IMR-90 (cell line): ENCODE measurements at regions not wholly inside any gene's neighbourhood (a gene's known extent, or its start where the extent isn't known, plus 50 kb on each side); places are given as distances from the start of the nearest gene placed in this dataset.

Experiments
- ATAC-seq: fragments of 200-7000 bp; cut with Tn5 transposase; 2 replicates; pipeline ENCODE4 v1.9.1; 2020; ENCODE audit warnings: low read depth, mild to moderate bottlenecking, moderate library complexity
- BruUV-seq: library from RNA; stranded (reverse); fragments of 400-500 nt; replicated peaks from 2 replicates; lab custom pipeline; 2021; lab: Mats Ljungman, UMichigan
- CTCF ChIA-PET: fragments of 300-600 bp; formaldehyde crosslinking; extraction: SDS; loops from one replicate; lab custom pipeline; 2021; ENCODE audit warnings: antibody characterized with exemption; lab: Yijun Ruan, JAX
- POLR2A ChIA-PET: fragments of 300-600 bp; sonication (Branson Sonifier 250); formaldehyde crosslinking; loops from one replicate; lab custom pipeline; 2022; ENCODE audit warnings: antibody characterized with exemption; ENCODE audit not compliant: unreplicated experiment; lab: Charles Lee
- DNase-seq: peaks from one replicate; pipeline ENCODE4 v3.0.0; 2013
- H2AFZ ChIP-seq: replicated peaks from 2 replicates; pipeline ENCODE3; 2013; ENCODE audit warnings: low read length, mild to moderate bottlenecking; ENCODE audit not compliant: poor library complexity
- H2AK5ac ChIP-seq: 2 replicates; pipeline ENCODE4 v1.6.1; 2013; ENCODE audit warnings: low read depth, low read length, inconsistent platforms
- H2AK9ac ChIP-seq: replicated peaks from 2 replicates; pipeline ENCODE3; 2013; ENCODE audit warnings: mild to moderate bottlenecking, low read depth, low read length, moderate library complexity; ENCODE audit not compliant: poor library complexity
- H2BK120ac ChIP-seq: 2 replicates; pipeline ENCODE4 v1.6.1; 2013; ENCODE audit warnings: low read depth, low read length, inconsistent platforms
- H2BK15ac ChIP-seq: 3 replicates; pipeline ENCODE4 v1.6.1; 2013; ENCODE audit warnings: low read depth, low read length, inconsistent platforms
- H2BK20ac ChIP-seq: 2 replicates; pipeline ENCODE4 v1.6.1; 2013; ENCODE audit warnings: low read depth, mild to moderate bottlenecking, inconsistent platforms, low read length, moderate library complexity
- H2BK5ac ChIP-seq: 2 replicates; pipeline ENCODE4 v1.6.1; 2013; ENCODE audit warnings: mild to moderate bottlenecking, low read depth, low read length, inconsistent platforms; ENCODE audit not compliant: poor library complexity, severe bottlenecking
- H3K14ac ChIP-seq: replicated peaks from 2 replicates; pipeline ENCODE4 v1.6.1; 2013; ENCODE audit warnings: low read depth, low read length, inconsistent platforms
- H3K18ac ChIP-seq: 2 replicates; pipeline ENCODE4 v1.6.1; 2013; ENCODE audit warnings: low read depth, low read length, control low read depth
- H3K23ac ChIP-seq: 2 replicates; pipeline ENCODE4 v1.6.1; 2013; ENCODE audit warnings: low read depth, low read length, inconsistent platforms
- H3K27ac ChIP-seq: 2 replicates; pipeline ENCODE4 v1.5.1; 2013; ENCODE audit warnings: mild to moderate bottlenecking, control low read depth, low read length; ENCODE audit not compliant: insufficient read depth
- H3K27me3 ChIP-seq: 2 replicates; pipeline ENCODE4 v1.6.1; 2013; ENCODE audit warnings: low read length; ENCODE audit not compliant: control insufficient read depth, insufficient read depth
- H3K36me3 ChIP-seq: 2 replicates; pipeline ENCODE4 v1.6.1; 2013; ENCODE audit warnings: low read length, mixed read lengths; ENCODE audit not compliant: control insufficient read depth, insufficient read depth
- H3K4ac ChIP-seq: 2 replicates; pipeline ENCODE4 v1.6.1; 2013; ENCODE audit warnings: low read depth, low read length, inconsistent platforms
- H3K4me1 ChIP-seq: 2 replicates; pipeline ENCODE4 v1.6.1; 2013; ENCODE audit warnings: low read length, mixed read lengths; ENCODE audit not compliant: control insufficient read depth, insufficient read depth
- H3K4me2 ChIP-seq: 2 replicates; pipeline ENCODE4 v1.6.1; 2013; ENCODE audit warnings: low read depth, mild to moderate bottlenecking, control low read depth, low read length, moderate library complexity
- H3K4me3 ChIP-seq: 2 replicates; pipeline ENCODE4 v1.5.1; 2013; ENCODE audit warnings: low read depth, mild to moderate bottlenecking, control low read depth, low read length, moderate library complexity; ENCODE audit not compliant: insufficient read depth
- H3K56ac ChIP-seq: 2 replicates; pipeline ENCODE4 v1.6.1; 2013; ENCODE audit warnings: low read length, inconsistent platforms; ENCODE audit not compliant: insufficient read depth; ENCODE audit errors: extremely low read depth
- H3K79me1 ChIP-seq, 2 experiments: 2 replicates each; pipeline ENCODE4 v1.6.1; 2013; ENCODE audit warnings: low read length in 2 of 2, inconsistent platforms in 1 of 2, low read depth in 1 of 2
- H3K9ac ChIP-seq: 2 replicates; pipeline ENCODE4 v1.6.1; 2013; ENCODE audit warnings: low read depth, low read length, control low read depth
- H3K9me1 ChIP-seq: 2 replicates; pipeline ENCODE4 v1.6.1; 2013; ENCODE audit warnings: low read length, inconsistent platforms; ENCODE audit not compliant: insufficient read depth
- H3K9me3 ChIP-seq: 2 replicates; pipeline ENCODE4 v1.6.1; 2013; ENCODE audit warnings: low read length; ENCODE audit not compliant: control insufficient read depth, insufficient read depth
- H4K20me1 ChIP-seq: 2 replicates; pipeline ENCODE4 v1.6.1; 2013; ENCODE audit warnings: low read length, inconsistent platforms; ENCODE audit not compliant: insufficient read depth
- H4K5ac ChIP-seq: 2 replicates; pipeline ENCODE4 v1.6.1; 2013; ENCODE audit warnings: mild to moderate bottlenecking, low read depth, low read length, control low read depth
- H4K8ac ChIP-seq, 2 experiments: 2 replicates each; pipeline ENCODE4 v1.6.1; 2013; ENCODE audit warnings: low read depth in 2 of 2, low read length in 2 of 2, control low read depth in 1 of 2, inconsistent platforms in 1 of 2
- H4K91ac ChIP-seq: 2 replicates; pipeline ENCODE4 v1.6.1; 2013; ENCODE audit warnings: low read depth, low read length, inconsistent platforms; ENCODE audit not compliant: insufficient read depth
- BHLHE40 ChIP-seq: fragments of 150-350 bp; IDR thresholded peaks from 2 replicates; pipeline ENCODE4 v1.6.1; 2016; ENCODE audit warnings: mild to moderate bottlenecking, low read depth, low read length
- CHD1 ChIP-seq: IDR thresholded peaks from 2 replicates; pipeline ENCODE4 v1.6.1; 2012; ENCODE audit warnings: low read depth, low read length, improper control_type of control experiment
- FOS ChIP-seq: fragments of 150-350 bp; IDR thresholded peaks from 2 replicates; pipeline ENCODE4 v1.6.1; 2016; ENCODE audit warnings: low read depth, low read length
- MAFK ChIP-seq: IDR thresholded peaks from 2 replicates; pipeline ENCODE4 v1.6.1; 2012; ENCODE audit warnings: low read depth, low read length, improper control_type of control experiment
- MXI1 ChIP-seq: IDR thresholded peaks from 2 replicates; pipeline ENCODE4 v1.6.1; 2012; ENCODE audit warnings: low read depth, mild to moderate bottlenecking, low read length, moderate library complexity, borderline replicate concordance
- NFE2L2 ChIP-seq: fragments of 150-350 bp; IDR thresholded peaks from 2 replicates; pipeline ENCODE4 v1.6.1; 2016; ENCODE audit warnings: low read depth, mild to moderate bottlenecking, low read length
- POLR2A ChIP-seq: IDR thresholded peaks from 2 replicates; pipeline ENCODE4 v1.6.1; 2012; ENCODE audit warnings: mild to moderate bottlenecking, low read depth, low read length
- RAD21 ChIP-seq: IDR thresholded peaks from 2 replicates; pipeline ENCODE4 v1.6.1; 2012; ENCODE audit warnings: low read length, improper control_type of control experiment
- RCOR1 ChIP-seq: IDR thresholded peaks from 2 replicates; pipeline ENCODE4 v1.6.1; 2012; ENCODE audit warnings: mild to moderate bottlenecking, low read length, improper control_type of control experiment; ENCODE audit not compliant: insufficient replicate concordance
- RFX5 ChIP-seq: IDR thresholded peaks from 2 replicates; pipeline ENCODE4 v1.8.0; 2012; ENCODE audit warnings: low read depth, mild to moderate bottlenecking, low read length, moderate library complexity
- WGBS, 2 experiments: methylation state at CpG; one replicate each; pipeline versions ENCODE4 v1.1.5 to v1.1.7; 2013; ENCODE audit warnings: missing lambda C conversion rate in 2 of 2; ENCODE audit not compliant: insufficient read length in 1 of 2; ENCODE audit errors: extremely low coverage in 2 of 2; 5-methylcytosine and 5-hydroxymethylcytosine counted together
- dilution Hi-C: fragments of 300-500 bp; cut with HindIII; formaldehyde crosslinking; loops from one replicate; pipeline ENCODE4 v1.14.3; 2018; ENCODE audit warnings: low sequenced_read_pairs; ENCODE audit not compliant: unreplicated experiment
- in situ Hi-C: fragments of 300-500 bp; cut with MboI; formaldehyde crosslinking; loops from 3 replicates; pipeline ENCODE4 v1.14.3; 2019; ENCODE audit warnings: low sequenced_read_pairs, inconsistent platforms, mixed read lengths
- intact Hi-C: fragments of 100-400 bp; cut with micrococcal nuclease; formaldehyde crosslinking; loops from 2 replicates; pipeline ENCODE4 v1.10.0; 2022
- TF ChIP-seq, protein P1 (sequence below): fragments of 150-350 bp; IDR thresholded peaks from 2 replicates; pipeline ENCODE4 v1.6.1; 2017; ENCODE audit warnings: mild to moderate bottlenecking, antibody characterized with exemption, low read length, low read depth

DNA sequence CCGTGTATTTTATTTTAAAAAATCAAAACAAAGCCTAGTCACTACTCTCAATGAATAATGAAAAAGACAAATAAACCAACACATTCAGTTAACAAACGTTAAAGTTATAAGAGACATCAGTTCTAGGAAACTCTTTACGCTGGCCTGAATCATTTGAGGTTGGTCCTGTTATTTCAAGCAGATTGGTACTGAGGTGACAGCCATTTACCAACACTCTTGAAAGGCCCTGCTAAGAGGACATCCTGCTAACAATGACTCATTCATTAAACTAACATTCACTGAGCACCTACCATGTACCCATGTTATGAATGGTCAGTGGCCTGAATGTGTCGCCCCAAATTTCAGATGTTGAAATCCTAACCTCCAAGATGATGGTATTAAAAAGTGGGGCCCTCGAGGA, 57.1 kb upstream of the ADGRG2 start:
- Histone ChIP-seq H3K27ac (no peak overlapping the region), H3K4me2 (no peak overlapping the region), H4K20me1 (no peaks in the 10 kb centered on the region), H4K91ac (no peak overlapping the region), H3K36me3 (no peaks in the 10 kb centered on the region), H2BK15ac (no peak overlapping the region), H3K9ac (no peak overlapping the region), H3K4me3 (no peak overlapping the region), H2BK120ac (no peak overlapping the region), H3K9me1 (no peaks in the 10 kb centered on the region), H2BK5ac (no peak overlapping the region), H3K4ac (no peak overlapping the region), H2BK20ac (no peak overlapping the region), H3K27me3 (no peaks in the 10 kb centered on the region), H3K4me1 (no peaks in the 10 kb centered on the region), H3K23ac (no peak overlapping the region), H3K9me3 (no peaks in the 10 kb centered on the region), H3K14ac (no peak overlapping the region), H4K5ac (no peak overlapping the region), H2AFZ (no peak overlapping the region), H2AK5ac (no peak overlapping the region), H3K18ac (no peak overlapping the region), H4K8ac (no peak overlapping the region), H3K56ac (no peak overlapping the region), H3K79me1 (no peaks in the 10 kb centered on the region), H2AK9ac (no peak overlapping the region)
- DNase-seq (no peak), ATAC-seq (no peak)
- intact Hi-C loops, result no loop called here
- TF ChIP-seq RCOR1 (no peak), MXI1 (no peak), CHD1 (no peak), BHLHE40 (no peak), POLR2A (no peak), RAD21 (no peak), FOS (no peak), NFE2L2 (no peak), RFX5 (no peak), MAFK (no peak)
- TF ChIP-seq, protein P1, sequence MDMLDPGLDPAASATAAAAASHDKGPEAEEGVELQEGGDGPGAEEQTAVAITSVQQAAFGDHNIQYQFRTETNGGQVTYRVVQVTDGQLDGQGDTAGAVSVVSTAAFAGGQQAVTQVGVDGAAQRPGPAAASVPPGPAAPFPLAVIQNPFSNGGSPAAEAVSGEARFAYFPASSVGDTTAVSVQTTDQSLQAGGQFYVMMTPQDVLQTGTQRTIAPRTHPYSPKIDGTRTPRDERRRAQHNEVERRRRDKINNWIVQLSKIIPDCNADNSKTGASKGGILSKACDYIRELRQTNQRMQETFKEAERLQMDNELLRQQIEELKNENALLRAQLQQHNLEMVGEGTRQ, result no peak
- dilution Hi-C loops, result no loop called here
- CTCF ChIA-PET, result no interaction called here
- BruUV-seq, result no TSS peak
- in situ Hi-C loops, result no loop called here
- no CpG with 5 or more reads among the region's 5 CpGs for WGBS, 2 experiments
- POLR2A ChIA-PET, result interaction anchor here (0.6 kb wide), 1 partner anchor 281 kb away, joined by 4 read pairs; no protein-coding TSS in a partner anchor
